ENCODE measurements at regions not wholly inside any gene's neighbourhood (a gene's known extent, or its start where the extent isn't known, plus 50 kb on each side); places are given as distances from the start of the nearest gene placed in this dataset.

DNA sequence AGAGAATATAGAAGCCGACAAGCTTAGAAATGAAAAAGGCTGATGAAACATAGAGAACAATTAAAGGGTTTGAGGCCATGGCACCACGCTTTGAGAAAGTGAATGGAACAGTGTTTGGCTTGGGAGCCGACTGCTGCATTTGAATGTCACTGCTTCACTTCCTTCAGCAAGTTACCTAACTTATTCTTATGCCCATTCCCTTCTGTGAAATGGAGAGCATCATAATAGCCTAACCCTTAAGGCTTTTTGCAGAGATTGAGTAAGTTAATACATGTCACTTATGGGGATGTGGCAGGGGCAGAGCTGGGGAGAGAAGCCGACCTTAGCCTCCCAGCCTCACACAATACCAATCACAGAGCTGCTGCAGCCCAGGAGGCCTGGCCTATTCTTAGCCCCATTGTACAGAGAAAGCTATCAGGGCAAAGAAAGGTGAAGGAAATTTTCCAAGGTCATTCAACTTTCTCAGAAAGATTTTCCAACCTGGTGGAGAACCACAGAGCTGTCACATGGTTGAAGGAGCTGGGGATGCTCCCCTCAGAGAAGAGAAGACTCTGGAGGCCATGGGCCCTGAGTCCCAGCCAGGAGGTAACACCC, 186.0 kb upstream of the GDF10 start:
- Histone ChIP-seq H3K9me3 (ENCODE audit: control insufficient read depth in 4 of 4, low read length in 3 of 4) (no peaks in the 10 kb centered on the region), H3K27me3 (ENCODE audit: control insufficient read depth in 4 of 4, insufficient read depth in 4 of 4, low read length in 3 of 4) (no peaks in the 10 kb centered on the region), H3K4me1 (ENCODE audit: control insufficient read depth in 4 of 4, insufficient read depth in 4 of 4, low read length in 3 of 4) (no peaks in the 10 kb centered on the region), H3K9ac (ENCODE audit: low read depth in 1 of 2, low read length in 2 of 2) (no peak overlapping the region), H3K4me3 (ENCODE audit: low read depth in 1 of 3, low read length in 3 of 3) (no peak overlapping the region), H3K36me3 (ENCODE audit: control insufficient read depth in 4 of 4, insufficient read depth in 3 of 4, low read depth in 1 of 4, low read length in 3 of 4) (no peaks in the 10 kb centered on the region), H3K27ac (ENCODE audit: low read depth in 1 of 2, low read length in 2 of 2) (no peak overlapping the region)
- no peak for TF ChIP-seq TAF1 (conservative IDR thresholded peaks at IDR 0.05)
- no peak for DNase-seq (ENCODE audit: low spot score)
- WGBS: 82% methylated on average over 4 of the region's 4 CpGs

DNA sequence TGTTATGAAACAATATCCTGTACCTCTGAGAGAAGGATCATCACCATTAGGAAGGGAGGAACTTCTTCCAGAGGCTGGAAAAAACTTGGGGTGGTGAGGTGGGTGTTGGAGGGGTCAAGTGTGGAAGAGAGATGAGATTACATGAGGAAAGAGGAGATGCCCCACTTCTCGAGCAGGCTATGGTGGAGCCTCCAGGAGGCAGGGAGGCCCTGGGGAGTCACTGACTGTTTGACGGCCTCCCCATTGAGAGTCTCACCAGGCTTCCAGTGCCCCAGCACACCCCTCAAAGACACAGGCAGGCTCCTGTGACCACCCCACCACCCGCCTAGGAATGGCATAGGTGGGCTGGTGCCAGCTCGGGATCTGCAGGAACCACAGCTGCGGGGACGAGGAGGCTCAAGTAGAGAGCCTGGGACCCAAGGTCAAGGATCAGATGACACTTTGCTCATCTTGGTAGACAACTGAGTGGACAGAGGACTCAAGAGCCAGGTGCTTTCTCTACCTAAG, 185.3 kb upstream of the GDF10 start:
- H3K9ac ChIP-seq (ENCODE audit: low read depth in 1 of 2, low read length in 2 of 2): no peak overlapping the region
- H3K9me3 ChIP-seq (ENCODE audit: control insufficient read depth in 4 of 4, low read length in 3 of 4): no peaks in the 10 kb centered on the region
- no peak overlapping the region for H3K4me3 ChIP-seq (ENCODE audit: low read depth in 1 of 3, low read length in 3 of 3)
- no peak for DNase-seq (ENCODE audit: low spot score)
- H3K27me3 ChIP-seq (ENCODE audit: control insufficient read depth in 4 of 4, insufficient read depth in 4 of 4, low read length in 3 of 4): no peaks in the 10 kb centered on the region
- no peaks in the 10 kb centered on the region for H3K4me1 ChIP-seq (ENCODE audit: control insufficient read depth in 4 of 4, insufficient read depth in 4 of 4, low read length in 3 of 4)
- H3K27ac ChIP-seq (ENCODE audit: low read depth in 1 of 2, low read length in 2 of 2): no peak overlapping the region
- TF ChIP-seq EGR1 (IDR thresholded peaks at IDR 0.05; ENCODE audit: low read depth in 2 of 2) (no peak), SP1 (IDR thresholded peaks at IDR 0.05) (no peak), FOXA2 (IDR thresholded peaks at IDR 0.05) (no peak), HNF4G (IDR thresholded peaks at IDR 0.05) (no peak), HNF4A (conservative IDR thresholded peaks at IDR 0.05) (no peak), GABPA (IDR thresholded peaks at IDR 0.05 in 1 of 2, conservative IDR thresholded peaks at IDR 0.05 in 1 of 2) (no peak), JUND (IDR thresholded peaks at IDR 0.05) (no peak), TAF1 (conservative IDR thresholded peaks at IDR 0.05) (no peak), NR2F2 (IDR thresholded peaks at IDR 0.05) (no peak), RAD21 (IDR thresholded peaks at IDR 0.05) (no peak)
- TF ChIP-seq, protein P1, sequence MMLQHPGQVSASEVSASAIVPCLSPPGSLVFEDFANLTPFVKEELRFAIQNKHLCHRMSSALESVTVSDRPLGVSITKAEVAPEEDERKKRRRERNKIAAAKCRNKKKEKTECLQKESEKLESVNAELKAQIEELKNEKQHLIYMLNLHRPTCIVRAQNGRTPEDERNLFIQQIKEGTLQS (IDR thresholded peaks at IDR 0.05): no peak
- TF ChIP-seq, protein P2, sequence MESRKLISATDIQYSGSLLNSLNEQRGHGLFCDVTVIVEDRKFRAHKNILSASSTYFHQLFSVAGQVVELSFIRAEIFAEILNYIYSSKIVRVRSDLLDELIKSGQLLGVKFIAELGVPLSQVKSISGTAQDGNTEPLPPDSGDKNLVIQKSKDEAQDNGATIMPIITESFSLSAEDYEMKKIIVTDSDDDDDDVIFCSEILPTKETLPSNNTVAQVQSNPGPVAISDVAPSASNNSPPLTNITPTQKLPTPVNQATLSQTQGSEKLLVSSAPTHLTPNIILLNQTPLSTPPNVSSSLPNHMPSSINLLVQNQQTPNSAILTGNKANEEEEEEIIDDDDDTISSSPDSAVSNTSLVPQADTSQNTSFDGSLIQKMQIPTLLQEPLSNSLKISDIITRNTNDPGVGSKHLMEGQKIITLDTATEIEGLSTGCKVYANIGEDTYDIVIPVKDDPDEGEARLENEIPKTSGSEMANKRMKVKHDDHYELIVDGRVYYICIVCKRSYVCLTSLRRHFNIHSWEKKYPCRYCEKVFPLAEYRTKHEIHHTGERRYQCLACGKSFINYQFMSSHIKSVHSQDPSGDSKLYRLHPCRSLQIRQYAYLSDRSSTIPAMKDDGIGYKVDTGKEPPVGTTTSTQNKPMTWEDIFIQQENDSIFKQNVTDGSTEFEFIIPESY (IDR thresholded peaks at IDR 0.05): no peak
- TF ChIP-seq, protein P3, sequence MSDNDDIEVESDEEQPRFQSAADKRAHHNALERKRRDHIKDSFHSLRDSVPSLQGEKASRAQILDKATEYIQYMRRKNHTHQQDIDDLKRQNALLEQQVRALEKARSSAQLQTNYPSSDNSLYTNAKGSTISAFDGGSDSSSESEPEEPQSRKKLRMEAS (IDR thresholded peaks at IDR 0.05): no peak
- TF ChIP-seq, protein P4, sequence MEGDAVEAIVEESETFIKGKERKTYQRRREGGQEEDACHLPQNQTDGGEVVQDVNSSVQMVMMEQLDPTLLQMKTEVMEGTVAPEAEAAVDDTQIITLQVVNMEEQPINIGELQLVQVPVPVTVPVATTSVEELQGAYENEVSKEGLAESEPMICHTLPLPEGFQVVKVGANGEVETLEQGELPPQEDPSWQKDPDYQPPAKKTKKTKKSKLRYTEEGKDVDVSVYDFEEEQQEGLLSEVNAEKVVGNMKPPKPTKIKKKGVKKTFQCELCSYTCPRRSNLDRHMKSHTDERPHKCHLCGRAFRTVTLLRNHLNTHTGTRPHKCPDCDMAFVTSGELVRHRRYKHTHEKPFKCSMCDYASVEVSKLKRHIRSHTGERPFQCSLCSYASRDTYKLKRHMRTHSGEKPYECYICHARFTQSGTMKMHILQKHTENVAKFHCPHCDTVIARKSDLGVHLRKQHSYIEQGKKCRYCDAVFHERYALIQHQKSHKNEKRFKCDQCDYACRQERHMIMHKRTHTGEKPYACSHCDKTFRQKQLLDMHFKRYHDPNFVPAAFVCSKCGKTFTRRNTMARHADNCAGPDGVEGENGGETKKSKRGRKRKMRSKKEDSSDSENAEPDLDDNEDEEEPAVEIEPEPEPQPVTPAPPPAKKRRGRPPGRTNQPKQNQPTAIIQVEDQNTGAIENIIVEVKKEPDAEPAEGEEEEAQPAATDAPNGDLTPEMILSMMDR (IDR thresholded peaks at IDR 0.05; ENCODE audit: low read depth, low read length, missing input control): no peak
- TF ChIP-seq, protein P5, sequence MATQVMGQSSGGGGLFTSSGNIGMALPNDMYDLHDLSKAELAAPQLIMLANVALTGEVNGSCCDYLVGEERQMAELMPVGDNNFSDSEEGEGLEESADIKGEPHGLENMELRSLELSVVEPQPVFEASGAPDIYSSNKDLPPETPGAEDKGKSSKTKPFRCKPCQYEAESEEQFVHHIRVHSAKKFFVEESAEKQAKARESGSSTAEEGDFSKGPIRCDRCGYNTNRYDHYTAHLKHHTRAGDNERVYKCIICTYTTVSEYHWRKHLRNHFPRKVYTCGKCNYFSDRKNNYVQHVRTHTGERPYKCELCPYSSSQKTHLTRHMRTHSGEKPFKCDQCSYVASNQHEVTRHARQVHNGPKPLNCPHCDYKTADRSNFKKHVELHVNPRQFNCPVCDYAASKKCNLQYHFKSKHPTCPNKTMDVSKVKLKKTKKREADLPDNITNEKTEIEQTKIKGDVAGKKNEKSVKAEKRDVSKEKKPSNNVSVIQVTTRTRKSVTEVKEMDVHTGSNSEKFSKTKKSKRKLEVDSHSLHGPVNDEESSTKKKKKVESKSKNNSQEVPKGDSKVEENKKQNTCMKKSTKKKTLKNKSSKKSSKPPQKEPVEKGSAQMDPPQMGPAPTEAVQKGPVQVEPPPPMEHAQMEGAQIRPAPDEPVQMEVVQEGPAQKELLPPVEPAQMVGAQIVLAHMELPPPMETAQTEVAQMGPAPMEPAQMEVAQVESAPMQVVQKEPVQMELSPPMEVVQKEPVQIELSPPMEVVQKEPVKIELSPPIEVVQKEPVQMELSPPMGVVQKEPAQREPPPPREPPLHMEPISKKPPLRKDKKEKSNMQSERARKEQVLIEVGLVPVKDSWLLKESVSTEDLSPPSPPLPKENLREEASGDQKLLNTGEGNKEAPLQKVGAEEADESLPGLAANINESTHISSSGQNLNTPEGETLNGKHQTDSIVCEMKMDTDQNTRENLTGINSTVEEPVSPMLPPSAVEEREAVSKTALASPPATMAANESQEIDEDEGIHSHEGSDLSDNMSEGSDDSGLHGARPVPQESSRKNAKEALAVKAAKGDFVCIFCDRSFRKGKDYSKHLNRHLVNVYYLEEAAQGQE (IDR thresholded peaks at IDR 0.05): no peak
- H3K36me3 ChIP-seq (ENCODE audit: control insufficient read depth in 4 of 4, insufficient read depth in 3 of 4, low read depth in 1 of 4, low read length in 3 of 4): no peaks in the 10 kb centered on the region
- WGBS: 90% methylated on average over 6 of the region's 6 CpGs

Measured in liver (tissue), 8 donors.